ENCODE measurements at regions not wholly inside any gene's neighbourhood (a gene's known extent, or its start where the extent isn't known, plus 50 kb on each side); places are given as distances from the start of the nearest gene placed in this dataset.

DNA sequence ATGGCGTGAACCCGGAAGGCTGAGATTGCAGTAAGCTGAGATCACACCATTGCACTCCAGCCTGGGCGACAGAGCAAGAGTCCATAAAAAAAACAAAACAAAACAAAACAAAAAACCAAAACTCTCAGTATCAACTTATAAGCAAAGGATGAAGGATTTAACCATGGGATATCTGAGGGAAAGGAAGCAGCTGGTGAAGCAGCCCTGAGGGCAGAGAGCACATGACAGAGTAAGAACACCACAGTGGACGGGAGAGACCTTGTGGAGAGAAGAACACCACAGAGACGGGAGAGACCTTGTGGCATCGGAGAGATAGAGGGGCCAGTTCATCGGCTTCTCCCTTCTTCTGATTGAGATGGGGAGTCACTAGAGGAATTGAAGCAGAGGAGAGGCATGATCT, 697.2 kb downstream of the HDGFL1 start:
- DNase-seq: no peak

DNA sequence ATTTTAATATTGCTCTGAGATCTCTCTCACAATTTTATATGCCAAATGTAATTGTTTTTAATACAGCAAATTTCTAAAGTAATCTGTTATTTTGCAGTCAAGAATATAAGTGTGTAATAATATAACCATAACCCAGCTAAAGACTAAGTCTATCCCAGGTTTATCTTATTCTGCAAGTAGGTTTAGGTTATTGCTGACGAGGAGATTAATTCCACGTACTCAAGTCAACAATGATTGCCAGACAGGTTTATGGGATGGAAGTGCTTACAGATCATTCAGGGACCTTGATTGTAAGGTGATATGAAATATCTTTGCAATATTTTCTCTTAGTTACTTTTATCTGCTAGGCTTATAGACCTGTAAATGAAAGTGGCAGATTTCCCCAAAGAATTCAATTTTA, 698.3 kb downstream of the HDGFL1 start:
- DNase-seq: no peak

DNA sequence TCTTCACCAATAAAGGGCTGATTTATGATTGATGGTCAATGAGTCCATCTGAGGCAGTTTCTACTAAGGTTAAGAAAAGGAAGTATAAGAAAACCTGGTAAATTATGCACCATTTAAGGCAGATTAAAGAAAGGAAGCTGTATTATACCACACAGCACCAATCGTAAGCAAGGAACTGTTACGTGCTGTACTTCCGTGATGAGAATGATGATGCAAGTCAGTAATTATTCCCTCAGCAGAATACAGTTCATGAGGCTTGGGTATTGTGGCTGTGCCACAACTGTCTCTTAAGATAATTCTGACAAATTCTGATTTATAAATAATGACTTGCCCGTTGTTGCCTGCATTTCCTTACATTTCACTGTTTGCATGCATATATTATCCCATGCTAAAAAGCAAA, 699.0 kb downstream of the HDGFL1 start:
- no peak for DNase-seq

DNA sequence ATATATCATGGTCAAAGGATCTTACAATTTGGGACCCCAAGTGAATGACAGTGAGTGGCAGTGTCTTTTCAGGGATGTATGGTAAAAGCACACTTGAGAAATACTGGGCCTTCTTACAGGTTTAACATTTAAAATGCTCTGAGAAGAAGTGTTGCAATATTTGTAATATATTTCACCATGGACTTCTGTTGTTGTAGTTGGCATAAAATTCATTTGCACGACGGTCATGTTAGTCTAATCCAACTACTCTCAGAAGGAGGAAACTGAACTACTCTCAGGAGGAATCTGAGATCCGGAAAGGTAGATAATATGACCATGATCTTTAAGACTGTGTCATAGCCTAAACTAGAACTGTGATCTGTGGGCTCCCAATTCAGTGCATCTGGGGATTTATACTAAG, 700.1 kb downstream of the HDGFL1 start:
- no peak for DNase-seq

DNA sequence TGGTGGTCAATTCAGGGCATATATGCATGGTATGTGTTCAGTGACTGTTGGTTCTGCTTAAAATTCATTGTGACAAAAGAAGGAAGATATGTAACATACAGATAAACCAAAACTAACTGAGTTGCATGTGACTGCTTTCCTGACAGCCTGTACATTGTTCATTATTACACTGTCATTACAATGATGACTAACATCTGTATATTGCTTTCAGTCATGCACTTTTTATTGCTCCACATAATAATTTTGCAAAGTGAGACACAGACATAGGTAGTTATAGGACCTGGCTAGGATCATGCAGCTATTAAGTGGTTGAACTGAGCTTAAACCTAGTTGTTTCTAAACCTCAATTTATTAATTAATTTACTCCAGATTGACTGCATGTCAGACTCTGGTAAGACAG, 703.2 kb downstream of the HDGFL1 start:
- no peak for DNase-seq

DNA sequence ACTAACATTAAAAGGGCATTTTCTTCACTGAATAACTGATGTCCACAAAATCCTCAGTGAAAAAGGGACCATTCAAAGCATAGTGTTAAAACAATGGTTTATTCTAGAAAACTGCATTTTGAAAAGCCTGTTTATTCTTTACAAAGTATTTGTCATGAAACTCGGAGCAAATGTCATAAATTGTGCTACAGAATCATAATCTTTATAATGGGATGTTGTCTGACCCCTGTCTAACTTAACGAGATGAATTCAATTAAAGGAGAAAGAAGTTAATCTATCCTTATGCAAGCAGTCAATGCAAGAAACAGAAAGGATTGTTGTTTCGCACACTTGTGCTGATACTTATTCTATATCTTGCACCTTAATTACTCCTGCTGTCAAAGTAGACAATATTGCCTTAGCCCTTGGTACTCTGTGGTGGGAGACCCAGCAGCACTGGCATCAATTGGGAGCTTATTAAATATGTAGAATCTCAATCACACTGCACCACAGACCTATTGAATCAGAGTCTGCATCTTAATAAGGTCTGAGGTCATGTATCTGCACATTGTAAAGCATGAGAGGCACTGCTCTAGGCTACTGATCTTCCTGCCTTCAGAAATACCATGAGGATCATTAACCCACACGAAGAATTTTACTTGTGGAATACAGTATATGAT, 708.3 kb downstream of the HDGFL1 start:
- DNase-seq: no peak

DNA sequence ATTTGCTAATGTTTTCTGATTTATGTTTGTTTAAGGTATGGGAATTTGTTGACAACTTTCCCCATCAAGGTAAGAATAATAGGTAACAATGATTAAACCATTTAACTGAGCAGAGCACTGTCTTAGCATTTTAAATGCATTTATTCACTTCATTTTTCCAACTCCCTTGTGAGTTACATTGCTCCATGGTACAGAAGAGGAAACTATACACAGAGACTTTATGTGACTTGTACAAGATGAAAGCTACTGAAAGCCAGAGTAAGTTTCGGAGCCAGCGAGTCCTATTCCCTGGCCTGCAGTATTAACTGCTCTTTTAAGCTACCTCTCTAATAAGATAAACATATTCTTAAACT, 708.8 kb downstream of the HDGFL1 start:
- no peak for DNase-seq

DNA sequence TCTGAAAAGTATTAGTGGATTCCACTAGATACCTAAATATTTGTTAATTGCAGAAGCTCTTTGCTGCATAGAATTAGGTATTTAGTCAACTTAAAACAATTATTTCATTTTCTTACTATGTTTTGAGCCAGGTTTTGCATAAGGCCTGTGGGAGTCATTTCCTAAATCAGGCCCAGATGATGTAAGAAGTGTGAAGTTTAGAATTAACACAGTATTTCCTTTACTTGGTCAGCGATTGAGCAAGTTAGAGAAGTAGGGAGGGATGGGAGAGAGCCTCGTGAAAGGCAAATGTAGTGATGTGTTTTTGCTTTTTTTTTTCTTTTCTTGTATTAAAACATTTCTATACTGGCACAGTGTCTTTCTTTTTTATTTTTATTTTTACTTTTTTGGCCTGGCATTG, 711.1 kb downstream of the HDGFL1 start:
- DNase-seq: no peak

DNA sequence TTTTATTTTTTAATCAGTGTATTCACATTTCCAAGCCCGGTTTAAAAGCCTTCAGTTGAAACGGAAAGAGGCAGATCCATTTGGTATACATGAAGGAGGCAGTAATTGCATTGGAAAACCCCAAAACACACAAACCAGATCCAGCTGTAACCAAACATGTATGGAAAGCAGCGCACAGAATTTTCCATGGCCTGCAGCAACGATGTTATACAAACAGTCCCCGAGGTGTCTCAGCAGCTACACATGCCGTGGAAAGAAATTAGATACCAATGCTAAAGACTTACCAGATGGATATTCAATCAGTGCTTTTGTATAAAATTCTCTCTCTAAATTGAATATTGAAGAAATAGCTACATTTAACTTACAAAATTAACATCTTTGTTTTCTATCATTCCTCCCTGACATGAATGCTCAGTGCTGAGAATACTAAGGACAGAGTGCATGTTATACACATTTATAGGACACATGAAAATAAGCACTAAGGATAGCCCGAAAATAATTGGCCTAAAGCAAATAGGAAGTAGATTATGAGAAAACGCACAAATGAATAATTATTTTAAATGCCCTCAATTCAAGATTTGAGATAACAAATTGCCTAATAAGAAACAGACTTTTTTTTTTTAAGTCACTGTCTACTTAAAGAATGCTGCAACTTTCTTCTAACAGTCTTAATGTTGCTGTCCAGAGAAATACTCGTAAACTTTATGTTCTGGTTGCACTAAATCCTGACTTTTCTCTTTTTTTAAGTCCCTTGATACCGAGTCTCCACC, 713.1 kb downstream of the HDGFL1 start:
- DNase-seq: no peak

DNA sequence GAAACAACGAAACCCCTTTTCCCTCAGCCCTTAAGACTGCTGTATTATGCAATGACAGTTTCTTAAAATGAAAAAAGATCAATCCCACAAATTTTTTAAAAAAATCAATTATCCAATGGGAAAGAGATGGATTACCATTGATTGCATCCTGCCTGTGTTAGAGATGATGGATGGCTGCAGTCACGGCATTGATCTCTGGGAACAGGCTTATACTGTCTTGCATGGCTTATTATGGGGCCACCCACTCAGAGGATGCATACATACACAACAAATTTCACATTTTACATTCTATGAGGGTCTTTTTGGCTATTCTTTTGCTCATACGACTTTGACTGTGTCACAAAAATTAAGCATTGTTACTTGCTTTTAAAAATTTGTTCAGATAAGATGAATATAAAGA, 724.3 kb downstream of the HDGFL1 start:
- no peak for DNase-seq

DNA sequence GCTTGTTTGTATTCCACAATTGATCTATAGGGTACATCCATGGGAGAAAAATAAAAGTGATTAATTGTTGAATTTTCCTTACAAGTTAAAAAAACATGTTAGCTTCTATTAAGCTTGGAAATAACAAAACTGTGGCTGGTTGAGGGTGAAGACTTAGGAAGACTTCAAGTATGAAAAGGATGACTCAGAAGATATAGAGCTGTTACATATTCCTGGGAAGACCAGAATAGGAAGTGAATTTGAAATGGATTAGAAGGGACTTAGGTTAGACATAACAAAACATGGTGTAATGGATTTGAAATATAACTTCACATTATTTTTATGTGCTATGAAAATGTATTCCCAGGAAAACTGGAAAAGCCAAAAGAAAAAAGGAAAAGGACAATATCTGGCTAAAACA, 732.2 kb downstream of the HDGFL1 start:
- no peak for DNase-seq

DNA sequence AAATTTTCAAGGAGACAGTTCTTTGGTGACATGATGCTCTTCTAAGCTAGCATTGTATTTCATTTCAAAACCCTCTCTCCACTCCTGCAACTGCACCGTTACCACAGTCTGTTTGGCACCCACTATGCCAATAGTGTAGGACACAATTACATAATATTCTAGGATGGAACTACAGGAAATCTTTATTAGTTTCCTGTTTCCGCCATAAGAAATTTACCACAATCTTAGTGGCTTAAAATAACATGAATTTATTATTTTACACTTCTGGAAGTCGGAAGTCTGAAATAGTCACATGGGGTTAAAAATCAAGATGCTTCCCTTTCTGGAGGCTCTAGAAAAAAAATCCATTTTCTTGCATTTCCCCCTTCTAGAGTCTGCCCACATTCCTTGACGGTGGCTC, 733.1 kb downstream of the HDGFL1 start:
- no peak for DNase-seq

DNA sequence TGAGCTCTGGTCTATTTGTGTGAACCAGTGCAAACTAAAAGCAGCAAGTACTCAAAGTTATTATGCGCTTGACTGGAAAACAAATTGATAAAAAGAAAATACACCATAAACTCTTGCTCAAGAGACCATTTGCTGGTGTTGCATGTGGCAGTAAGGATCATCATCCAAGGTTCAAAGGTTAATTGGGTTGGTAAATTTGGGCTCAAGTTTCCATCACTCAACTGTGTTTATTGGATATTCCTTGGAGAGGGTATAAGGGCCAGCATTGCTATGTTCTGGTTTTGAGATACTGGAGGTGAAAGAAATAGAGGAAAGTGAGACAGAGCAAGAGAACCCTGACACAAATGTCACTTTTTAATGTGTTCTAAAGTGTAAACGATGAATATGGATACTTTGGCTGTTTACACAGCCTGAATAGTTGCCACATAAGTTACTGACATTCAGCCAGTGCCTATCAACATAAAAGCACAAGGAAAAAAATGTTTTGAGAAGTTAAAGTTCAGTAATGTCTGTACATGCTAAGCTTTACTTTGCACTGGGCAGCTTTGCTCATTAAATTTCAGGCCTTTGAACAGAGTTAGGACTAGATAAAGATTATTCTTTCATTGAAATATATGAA, 736.1 kb downstream of the HDGFL1 start:
- no peak for DNase-seq

DNA sequence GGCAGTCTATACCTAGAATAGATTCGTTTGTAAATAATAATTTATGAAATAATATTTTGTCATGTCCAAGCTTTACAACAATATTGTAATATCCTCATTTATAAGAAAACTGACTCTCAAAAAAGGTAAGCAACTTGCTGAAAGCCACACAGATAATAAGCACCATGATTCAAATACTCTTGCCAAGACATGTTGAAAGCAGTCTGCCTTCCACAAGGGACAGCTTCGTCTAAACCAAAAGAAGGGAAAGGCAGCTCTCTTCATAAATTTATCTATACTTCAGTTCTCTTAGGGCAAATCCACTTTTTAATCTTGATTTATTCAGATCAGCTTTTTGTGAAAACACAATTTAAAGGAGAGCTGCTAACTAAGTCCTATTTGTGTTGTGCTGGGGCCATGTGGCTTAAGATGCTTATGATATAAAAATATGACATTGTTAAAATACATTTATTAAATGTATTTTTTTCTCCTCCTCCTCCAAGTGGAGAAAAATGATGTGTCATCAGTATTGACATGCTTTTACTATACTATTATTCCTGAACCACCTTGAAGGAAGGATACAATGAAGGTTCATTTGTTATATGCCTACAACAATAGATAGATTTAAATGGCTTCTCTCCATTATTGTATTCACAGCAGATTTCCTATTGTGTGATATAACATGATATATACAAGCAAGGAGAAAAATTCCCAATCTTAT, 737.0 kb downstream of the HDGFL1 start:
- DNase-seq: no peak

DNA sequence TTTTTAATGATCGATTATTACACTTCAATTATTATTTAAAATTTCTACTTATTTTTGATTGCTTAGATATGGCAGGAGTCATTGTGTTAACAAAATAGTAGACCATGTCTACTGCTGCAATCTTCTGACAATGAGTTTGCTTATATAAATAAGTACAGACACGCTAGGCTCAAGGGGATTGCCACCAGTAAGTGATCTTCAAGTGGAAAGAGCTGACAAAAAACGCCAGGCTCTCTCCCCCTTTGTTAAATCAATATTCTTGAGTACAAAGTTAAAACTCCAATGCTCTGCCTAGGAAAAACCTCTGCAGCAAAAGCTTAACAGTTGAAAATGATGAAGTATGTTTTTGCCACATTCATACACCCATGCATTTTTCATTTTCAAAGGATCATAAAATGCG, 738.1 kb downstream of the HDGFL1 start:
- peak; percentile 8 for DNase-seq

DNA sequence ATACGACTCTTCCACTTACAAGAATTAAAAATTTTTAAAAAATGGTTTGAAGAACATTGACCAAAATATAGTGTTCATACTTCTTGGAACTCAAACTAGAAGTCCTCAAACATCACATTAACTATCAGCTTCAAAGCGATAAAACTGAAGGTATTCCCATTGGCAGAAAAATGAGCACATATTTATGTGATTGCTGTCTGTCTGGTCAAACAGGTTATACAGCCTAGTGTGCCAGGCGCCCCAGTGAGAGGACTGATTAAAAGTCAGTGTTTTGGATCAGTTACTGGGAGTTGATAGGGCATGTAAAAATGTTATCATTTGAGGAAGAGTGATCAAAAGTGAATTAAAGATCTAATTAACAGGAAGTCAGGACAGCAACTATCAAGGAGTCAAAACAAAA, 738.8 kb downstream of the HDGFL1 start:
- DNase-seq: no peak

DNA sequence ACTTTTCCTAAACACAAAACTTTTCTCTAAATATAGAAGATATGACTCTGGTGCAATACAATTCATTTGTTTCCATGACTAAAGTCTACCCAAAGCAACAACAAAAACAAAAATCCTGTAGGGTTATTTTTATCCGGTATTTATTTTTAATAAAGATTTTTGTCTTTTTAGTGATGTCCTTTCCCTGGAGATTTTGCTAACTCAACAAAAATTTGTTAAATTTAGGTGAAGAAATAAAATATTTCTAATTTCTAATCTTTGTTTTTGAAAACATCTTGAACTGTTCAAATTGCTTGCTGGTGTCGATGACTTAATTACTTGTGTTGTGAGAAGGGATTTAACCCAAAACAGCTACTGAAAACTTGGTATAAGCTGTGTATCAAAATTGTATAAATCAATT, 741.8 kb downstream of the HDGFL1 start:
- DNase-seq: no peak

DNA sequence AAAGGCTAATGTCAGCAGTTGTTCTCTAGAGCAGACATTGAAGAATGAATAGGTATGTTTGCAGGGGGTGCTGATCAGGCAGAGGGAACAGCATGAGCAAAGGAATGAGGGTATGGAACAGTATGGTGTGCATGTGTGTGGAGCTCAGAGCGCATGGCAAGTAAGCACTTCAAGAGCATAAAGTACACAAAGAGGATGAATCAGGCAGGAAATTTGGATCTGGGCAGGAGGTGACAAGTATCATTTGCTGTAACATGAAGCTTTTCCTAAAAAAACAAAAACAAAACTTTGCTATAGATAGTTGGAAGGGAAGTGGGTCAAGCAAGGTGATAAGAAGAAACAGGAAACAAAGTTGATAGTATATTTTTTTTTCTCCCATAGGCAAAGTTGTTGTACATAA, 746.8 kb downstream of the HDGFL1 start:
- no peak for DNase-seq

DNA sequence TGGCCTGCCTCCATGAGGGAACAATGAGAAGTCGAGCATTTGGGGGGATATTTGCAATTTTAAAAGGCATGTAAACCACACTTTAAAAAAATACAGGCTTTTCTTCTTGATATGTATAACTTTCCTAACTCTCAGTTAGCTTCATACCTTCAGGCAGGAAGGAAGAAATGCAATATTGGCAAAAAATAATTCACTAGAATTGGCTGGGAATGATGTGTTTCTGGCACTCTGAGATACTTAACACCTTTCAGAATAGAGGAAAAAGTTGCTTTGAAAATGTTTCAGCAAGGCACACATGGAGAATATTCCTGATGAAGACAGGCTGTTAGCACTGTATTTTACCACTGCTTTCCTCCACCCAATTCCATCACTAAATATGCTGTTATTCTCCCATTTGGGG, 747.6 kb downstream of the HDGFL1 start:
- DNase-seq: no peak

DNA sequence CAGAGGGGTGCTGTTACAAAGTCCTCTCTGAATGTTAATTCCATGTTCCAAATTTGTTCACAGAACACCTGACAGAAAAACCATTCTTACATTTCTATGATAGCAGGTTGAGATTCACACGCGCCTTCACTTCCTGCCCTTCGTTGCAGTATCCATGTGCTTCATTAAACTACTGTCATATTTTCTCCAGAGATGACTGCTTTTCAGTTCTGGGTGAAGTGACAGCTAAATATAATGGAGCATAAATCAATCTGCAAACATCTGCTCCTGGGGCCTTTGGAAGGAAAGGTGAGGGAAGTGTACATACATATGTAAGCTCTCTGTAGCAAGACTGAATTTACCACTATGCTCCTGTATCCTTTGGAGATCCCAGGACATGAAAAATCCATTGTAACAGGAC, 750.2 kb downstream of the HDGFL1 start:
- DNase-seq: no peak

DNA sequence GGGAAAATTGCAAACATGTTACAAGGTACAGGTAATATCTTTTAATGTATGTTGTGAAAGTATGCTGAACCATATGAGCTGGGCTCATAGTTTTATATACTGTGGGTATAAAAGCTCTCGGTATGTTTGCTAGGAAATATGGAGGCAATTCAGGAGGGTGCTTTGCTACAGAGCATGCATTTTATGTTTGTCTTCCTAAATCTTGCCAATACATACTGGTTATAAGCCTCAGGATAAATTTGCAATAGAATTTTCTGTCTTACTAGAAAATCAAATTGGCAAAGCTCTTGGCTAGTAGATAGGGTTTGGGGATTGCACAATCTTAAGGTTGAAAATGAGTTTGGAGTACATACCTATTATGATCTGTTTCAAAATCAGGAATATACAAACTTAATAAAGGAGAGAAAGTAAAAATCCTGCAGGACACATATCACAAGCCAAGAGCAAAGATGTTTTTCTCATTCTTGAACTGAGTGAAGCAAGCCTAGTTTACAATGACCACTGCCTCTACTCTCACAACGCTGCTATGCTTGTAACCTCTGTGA, 751.2 kb downstream of the HDGFL1 start:
- DNase-seq: no peak

DNA sequence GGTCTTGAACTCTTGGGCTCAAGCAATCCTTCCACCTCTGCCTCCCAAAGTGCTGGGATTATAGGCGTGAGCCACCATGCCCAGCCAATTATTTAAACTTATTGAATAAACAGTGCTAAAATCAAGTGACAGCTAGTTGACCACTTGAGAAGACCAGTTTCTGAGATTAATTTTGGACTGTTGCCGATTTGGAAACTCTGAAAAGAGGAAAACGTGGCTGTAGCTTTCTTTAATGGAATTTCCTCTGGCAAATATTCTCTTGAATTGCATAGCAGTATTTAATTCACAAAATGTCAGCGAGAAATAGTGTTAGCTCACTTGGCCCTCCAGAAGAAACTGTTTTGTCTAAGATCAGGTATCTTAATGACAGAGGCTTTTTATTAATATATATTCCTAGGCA, 754.5 kb downstream of the HDGFL1 start:
- no peak for DNase-seq

DNA sequence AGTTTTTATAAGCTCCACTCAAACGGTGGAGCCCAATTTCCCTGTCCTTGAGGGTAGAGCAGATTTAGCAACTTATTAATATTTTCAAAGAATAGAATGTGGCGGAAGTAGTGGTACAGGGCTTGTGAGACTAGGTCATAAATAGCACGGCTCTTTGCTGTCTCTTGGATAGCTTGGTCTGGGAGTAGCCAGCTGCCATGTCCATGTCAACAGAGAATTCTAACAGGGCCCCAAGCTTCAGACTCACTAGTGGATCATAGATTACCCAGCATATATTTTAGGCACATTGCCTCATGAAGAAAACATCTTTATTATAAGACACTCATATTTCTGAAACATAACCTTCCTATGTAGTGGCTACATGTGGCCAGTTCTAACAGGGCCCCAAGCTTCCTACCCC, 755.7 kb downstream of the HDGFL1 start:
- DNase-seq: no peak

DNA sequence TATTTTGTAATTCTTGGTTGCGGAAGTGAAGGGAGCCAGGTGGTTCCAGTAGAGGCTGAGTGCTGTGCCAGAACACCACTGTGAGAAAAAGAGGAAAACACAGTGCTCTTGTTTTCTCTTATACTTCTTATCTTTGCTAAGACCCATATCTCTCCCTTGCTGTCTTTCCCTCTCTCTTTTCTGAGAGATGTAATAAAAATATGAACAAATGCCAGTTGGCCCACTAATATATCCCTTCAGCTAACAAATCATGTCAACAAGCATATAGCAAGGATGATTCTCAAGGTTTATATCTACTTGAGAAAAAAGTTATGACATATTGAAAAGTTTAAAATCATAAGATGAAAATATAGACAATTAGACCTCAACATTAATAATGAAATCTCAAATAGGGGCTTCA, 758.3 kb downstream of the HDGFL1 start:
- no peak for DNase-seq
